NB4 (cell line): ENCODE measurements at regions not wholly inside any gene's neighbourhood (a gene's known extent, or its start where the extent isn't known, plus 50 kb on each side); places are given as distances from the start of the nearest gene placed in this dataset.

Experiments
- POLR2A ChIP-seq: IDR thresholded peaks from 2 replicates; pipeline ENCODE4 v1.6.1; 2011; ENCODE audit warnings: mild to moderate bottlenecking; ENCODE audit not compliant: insufficient read length; ENCODE audit errors: extremely low read depth
- TF ChIP-seq, protein P1 (sequence below): IDR thresholded peaks from one replicate; pipeline ENCODE4 v1.5.1; 2012; ENCODE audit warnings: low read depth, low read length

DNA sequence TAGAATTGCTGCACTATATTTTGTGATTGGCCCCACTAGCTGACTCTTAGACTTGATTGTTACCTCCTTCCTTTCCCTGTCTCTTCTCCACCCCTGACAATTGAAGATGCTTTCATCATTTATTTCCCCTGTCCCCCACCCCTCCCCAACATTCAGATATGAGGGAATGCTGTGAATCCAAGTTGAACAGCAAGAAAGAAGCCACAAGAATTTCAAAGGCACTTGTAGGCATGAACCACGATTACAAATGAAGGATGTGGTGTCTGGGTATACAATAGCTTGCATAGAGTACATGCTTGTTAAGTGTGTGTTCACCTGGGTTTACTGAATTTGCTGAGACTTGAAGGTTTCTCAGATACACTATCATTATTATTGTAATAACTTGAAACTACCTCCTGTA is 78.3 kb upstream of the TRIO start:
- TF ChIP-seq, protein P1, sequence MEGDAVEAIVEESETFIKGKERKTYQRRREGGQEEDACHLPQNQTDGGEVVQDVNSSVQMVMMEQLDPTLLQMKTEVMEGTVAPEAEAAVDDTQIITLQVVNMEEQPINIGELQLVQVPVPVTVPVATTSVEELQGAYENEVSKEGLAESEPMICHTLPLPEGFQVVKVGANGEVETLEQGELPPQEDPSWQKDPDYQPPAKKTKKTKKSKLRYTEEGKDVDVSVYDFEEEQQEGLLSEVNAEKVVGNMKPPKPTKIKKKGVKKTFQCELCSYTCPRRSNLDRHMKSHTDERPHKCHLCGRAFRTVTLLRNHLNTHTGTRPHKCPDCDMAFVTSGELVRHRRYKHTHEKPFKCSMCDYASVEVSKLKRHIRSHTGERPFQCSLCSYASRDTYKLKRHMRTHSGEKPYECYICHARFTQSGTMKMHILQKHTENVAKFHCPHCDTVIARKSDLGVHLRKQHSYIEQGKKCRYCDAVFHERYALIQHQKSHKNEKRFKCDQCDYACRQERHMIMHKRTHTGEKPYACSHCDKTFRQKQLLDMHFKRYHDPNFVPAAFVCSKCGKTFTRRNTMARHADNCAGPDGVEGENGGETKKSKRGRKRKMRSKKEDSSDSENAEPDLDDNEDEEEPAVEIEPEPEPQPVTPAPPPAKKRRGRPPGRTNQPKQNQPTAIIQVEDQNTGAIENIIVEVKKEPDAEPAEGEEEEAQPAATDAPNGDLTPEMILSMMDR = no peak
- TF ChIP-seq POLR2A = no peak
